ENCODE measurements at regions not wholly inside any gene's neighbourhood (a gene's known extent, or its start where the extent isn't known, plus 50 kb on each side); places are given as distances from the start of the nearest gene placed in this dataset.

- no peak for TF ChIP-seq CTCF (IDR thresholded peaks at IDR 0.05)
- no peak for TF ChIP-seq ZFX (IDR thresholded peaks at IDR 0.05; ENCODE audit: borderline replicate concordance)
Measured at GRCh38 chr5:38782180-38782835, 63.5 kb upstream of the OSMR start.
